ENCODE measurements at regions not wholly inside any gene's neighbourhood (a gene's known extent, or its start where the extent isn't known, plus 50 kb on each side); places are given as distances from the start of the nearest gene placed in this dataset.
"Not testable (repeated sequence)": the region's sequence is repeated elsewhere in the genome, so short reads cannot be mapped to it uniquely, and the experiment has no call there.

GRCh38 chr6:147693181-147693580 is 184.7 kb downstream of the SAMD5 start (continued):
- no peak for TF ChIP-seq EZH2 (IDR thresholded peaks at IDR 0.05; ENCODE audit: low read depth, low read length, severe bottlenecking)
- TF ChIP-seq E2F6 (IDR thresholded peaks at IDR 0.05), result no peak
- no peak for TF ChIP-seq TCF12 (IDR thresholded peaks at IDR 0.05; ENCODE audit: low read depth, low read length)
- no peak for TF ChIP-seq ASH2L (IDR thresholded peaks at IDR 0.05; ENCODE audit: low read length)
- TF ChIP-seq KDM1A (IDR thresholded peaks at IDR 0.05; ENCODE audit: borderline replicate concordance, low read length), result no peak

- H3K4ac ChIP-seq (replicated peaks; ENCODE audit: insufficient read length, low read depth, low read length); H2BK20ac ChIP-seq (ENCODE audit: low read length); H4K5ac ChIP-seq (ENCODE audit: insufficient read length, low read depth, low read length); H4K91ac ChIP-seq (replicated peaks; ENCODE audit: insufficient read length, low read length); H3K4me3 ChIP-seq (ENCODE audit: extremely low read depth in 1 of 4, insufficient read depth in 2 of 4, low read depth in 3 of 4, low read length in 4 of 4); H3K79me2 ChIP-seq (ENCODE audit: control insufficient read depth in 1 of 2, insufficient read depth in 2 of 2, low read length in 2 of 2); H2BK5ac ChIP-seq (ENCODE audit: low read depth, low read length); H3K9ac ChIP-seq (replicated peaks in 1 of 4; ENCODE audit: extremely low read depth in 1 of 4, low read depth in 3 of 4, low read length in 3 of 4); H3K4me1 ChIP-seq (replicated peaks in 1 of 4; ENCODE audit: control insufficient read depth in 3 of 4, insufficient read depth in 4 of 4, low read length in 3 of 4); H3K4me2 ChIP-seq (ENCODE audit: insufficient read depth in 1 of 2, low read depth in 2 of 2, low read length in 2 of 2); H3K56ac ChIP-seq (replicated peaks; ENCODE audit: insufficient read length, low read depth, low read length); H3K9me3 ChIP-seq (ENCODE audit: insufficient read depth in 2 of 2, low read depth in 1 of 2, low read length in 1 of 2); H3K36me3 ChIP-seq (ENCODE audit: control insufficient read depth in 2 of 4, insufficient read depth in 4 of 4, low read length in 3 of 4); H2AFZ ChIP-seq (ENCODE audit: low read length); H3K27ac ChIP-seq (ENCODE audit: low read depth, low read length); H2BK120ac ChIP-seq (replicated peaks; ENCODE audit: low read depth, low read length); H3K18ac ChIP-seq (ENCODE audit: extremely low read depth, low read length); H2BK15ac ChIP-seq (ENCODE audit: low read length); POLR2A ChIA-PET (ENCODE audit: partially characterized antibody); H3K23ac ChIP-seq (ENCODE audit: insufficient read length); H4K8ac ChIP-seq (ENCODE audit: extremely low read depth, insufficient read depth, low read length); H4K20me1 ChIP-seq (replicated peaks in 1 of 2; ENCODE audit: control insufficient read depth in 1 of 2, insufficient read depth in 2 of 2, low read length in 2 of 2); H3K27me3 ChIP-seq (replicated peaks in 1 of 4; ENCODE audit: control insufficient read depth in 3 of 4, extremely low read depth in 1 of 4, insufficient read depth in 3 of 4, low read length in 3 of 4); H2BK12ac ChIP-seq (ENCODE audit: low read depth, low read length); H2AK5ac ChIP-seq (ENCODE audit: low read depth, low read length); H3K23me2 ChIP-seq (ENCODE audit: low read depth, low read length); H3K14ac ChIP-seq (ENCODE audit: insufficient read length); H3K79me1 ChIP-seq (ENCODE audit: low read depth, low read length); FAIRE-seq; DNase-seq (ENCODE audit: low read depth in 1 of 2, low spot score in 2 of 2): not testable (repeated sequence)
- CTCF ChIA-PET (ENCODE audit: partially characterized antibody), result interaction anchor here (0.9 kb wide), 1 partner anchor 42 kb away, joined by 3 read pairs; no protein-coding TSS in a partner anchor
- WGBS, 2 experiments (ENCODE audit: extremely low coverage in 1 of 2, insufficient coverage in 1 of 2, insufficient read length in 1 of 2, insufficient replicate concordance in 2 of 2, low coverage in 1 of 2, low lambda C conversion rate in 2 of 2, missing lambda C conversion rate in 1 of 2), result 90% methylated on average over 3 of the region's 3 CpGs; no CpG with 5 or more reads in 1 of the 2 experiments
These were observed 186.1 kb downstream of the SAMD5 start for GRCh38 chr6:147694556-147694955.

Measured in H1 (cell line).